Hepatocyte (in vitro differentiated cells): ENCODE measurements at regions not wholly inside any gene's neighbourhood (a gene's known extent, or its start where the extent isn't known, plus 50 kb on each side); places are given as distances from the start of the nearest gene placed in this dataset.

Source experiments
- DNase-seq: peaks from one replicate; pipeline ENCODE4 v3.0.0-alpha.2; 2016; ENCODE audit warnings: low spot score
- H2AFZ ChIP-seq: fragments of 200-600 bp; sonication (generic); 2 replicates; pipeline ENCODE4 v1.6.0; 2016; ENCODE audit warnings: antibody characterized with exemption, mild to moderate bottlenecking
- H3K27ac ChIP-seq: fragments of 200-600 bp; sonication (generic); 2 replicates; pipeline ENCODE4 v1.5.1; 2016; ENCODE audit warnings: mild to moderate bottlenecking
- H3K27me3 ChIP-seq: fragments of 200-600 bp; sonication (generic); 2 replicates; pipeline ENCODE4 v1.6.1; 2016
- H3K36me3 ChIP-seq: fragments of 200-600 bp; sonication (generic); replicated peaks from 2 replicates; pipeline ENCODE4 v1.5.1; 2016; ENCODE audit warnings: low read depth; ENCODE audit not compliant: insufficient read depth
- H3K4me1 ChIP-seq: fragments of 200-600 bp; sonication (generic); 2 replicates; pipeline ENCODE4 v1.5.1; 2016; ENCODE audit warnings: mild to moderate bottlenecking, moderate library complexity; ENCODE audit not compliant: insufficient read depth
- H3K4me2 ChIP-seq: fragments of 200-600 bp; sonication (generic); 2 replicates; pipeline ENCODE4 v1.6.0; 2016
- H3K4me3 ChIP-seq: fragments of 200-600 bp; sonication (generic); 2 replicates; pipeline ENCODE4 v1.5.1; 2016; ENCODE audit warnings: mild to moderate bottlenecking
- H3K79me2 ChIP-seq: fragments of 200-600 bp; sonication (generic); 2 replicates; pipeline ENCODE4 v1.6.0; 2017; ENCODE audit warnings: mild to moderate bottlenecking
- H3K9me2 ChIP-seq: fragments of 200-600 bp; sonication (generic); replicated peaks from 2 replicates; pipeline ENCODE4 v1.6.0; 2017; ENCODE audit warnings: mild to moderate bottlenecking; ENCODE audit not compliant: insufficient read depth
- H3K9me3 ChIP-seq: fragments of 200-600 bp; sonication (generic); 2 replicates; pipeline ENCODE4 v1.5.1; 2016; ENCODE audit warnings: low read depth, mild to moderate bottlenecking
- H4K20me1 ChIP-seq: fragments of 200-600 bp; sonication (generic); 2 replicates; pipeline ENCODE4 v1.6.0; 2016; ENCODE audit warnings: mild to moderate bottlenecking; ENCODE audit not compliant: insufficient read depth, poor library complexity, severe bottlenecking
- EZH2 ChIP-seq: fragments of 200-600 bp; sonication (generic); IDR thresholded peaks from 2 replicates; pipeline ENCODE4 v1.6.1; 2016; ENCODE audit warnings: antibody characterized with exemption, mild to moderate bottlenecking, borderline replicate concordance
- EZH2phosphoT487 ChIP-seq: fragments of 200-600 bp; sonication (generic); IDR thresholded peaks from one replicate; pipeline ENCODE4 v1.6.1; 2018; ENCODE audit warnings: antibody characterized with exemption, mild to moderate bottlenecking, low read depth, moderate library complexity; ENCODE audit not compliant: unreplicated experiment, severe bottlenecking
- WGBS: methylation state at CpG from one replicate; pipeline ENCODE4 v1.1.6; 2016; ENCODE audit warnings: low lambda C conversion rate; ENCODE audit errors: missing lambda C conversion rate; 5-methylcytosine and 5-hydroxymethylcytosine counted together
- TF ChIP-seq, protein P1 (sequence below): fragments of 200-600 bp; sonication (generic); IDR thresholded peaks from 2 replicates; pipeline ENCODE4 v1.5.1; 2016; ENCODE audit warnings: antibody characterized with exemption, mild to moderate bottlenecking; ENCODE audit not compliant: poor library complexity

DNA sequence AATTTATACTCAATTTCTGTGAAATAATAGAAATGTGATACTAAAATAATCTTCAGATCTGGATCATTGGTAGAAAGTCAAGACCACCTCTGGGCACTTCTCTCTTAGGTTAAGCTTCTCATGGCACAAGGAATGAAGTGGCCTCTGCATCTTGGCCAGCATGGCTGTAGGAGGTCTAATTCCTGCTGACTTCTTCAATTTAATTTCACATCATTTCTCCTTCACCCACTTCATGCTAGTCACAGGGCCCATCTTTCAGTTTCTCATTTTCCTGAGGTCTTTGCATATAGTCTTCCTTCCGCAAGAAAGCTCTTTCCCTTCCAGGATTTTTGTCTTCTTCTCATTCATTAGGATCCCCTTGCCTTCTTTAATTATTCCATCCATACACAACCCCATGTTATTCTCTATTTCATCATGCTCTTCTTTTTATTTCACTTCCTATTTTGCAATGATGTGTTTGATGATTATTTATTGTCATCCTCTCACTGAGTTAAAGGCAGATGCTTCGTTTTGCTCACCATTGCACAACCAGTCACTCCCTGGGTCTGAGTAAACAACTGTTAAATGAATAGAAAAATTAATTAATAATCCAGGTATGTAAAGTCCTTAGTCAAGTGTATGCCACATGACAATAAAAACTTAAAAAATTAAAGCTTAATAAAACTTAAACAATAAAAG is 397.4 kb downstream of the SPRY2 start:
- Histone ChIP-seq H3K36me3 (no peaks in the 10 kb centered on the region), H3K27me3 (no peaks in the 10 kb centered on the region), H3K27ac (no peak overlapping the region), H4K20me1 (no peaks in the 10 kb centered on the region), H3K79me2 (no peaks in the 10 kb centered on the region), H2AFZ (no peak overlapping the region), H3K4me1 (no peaks in the 10 kb centered on the region), H3K9me2 (no peaks in the 10 kb centered on the region), H3K9me3 (no peaks in the 10 kb centered on the region), H3K4me3 (no peak overlapping the region), H3K4me2 (no peak overlapping the region)
- WGBS = 92% methylated on average over 2 of the region's 2 CpGs
- no peak for TF ChIP-seq EZH2phosphoT487
- TF ChIP-seq, protein P1, sequence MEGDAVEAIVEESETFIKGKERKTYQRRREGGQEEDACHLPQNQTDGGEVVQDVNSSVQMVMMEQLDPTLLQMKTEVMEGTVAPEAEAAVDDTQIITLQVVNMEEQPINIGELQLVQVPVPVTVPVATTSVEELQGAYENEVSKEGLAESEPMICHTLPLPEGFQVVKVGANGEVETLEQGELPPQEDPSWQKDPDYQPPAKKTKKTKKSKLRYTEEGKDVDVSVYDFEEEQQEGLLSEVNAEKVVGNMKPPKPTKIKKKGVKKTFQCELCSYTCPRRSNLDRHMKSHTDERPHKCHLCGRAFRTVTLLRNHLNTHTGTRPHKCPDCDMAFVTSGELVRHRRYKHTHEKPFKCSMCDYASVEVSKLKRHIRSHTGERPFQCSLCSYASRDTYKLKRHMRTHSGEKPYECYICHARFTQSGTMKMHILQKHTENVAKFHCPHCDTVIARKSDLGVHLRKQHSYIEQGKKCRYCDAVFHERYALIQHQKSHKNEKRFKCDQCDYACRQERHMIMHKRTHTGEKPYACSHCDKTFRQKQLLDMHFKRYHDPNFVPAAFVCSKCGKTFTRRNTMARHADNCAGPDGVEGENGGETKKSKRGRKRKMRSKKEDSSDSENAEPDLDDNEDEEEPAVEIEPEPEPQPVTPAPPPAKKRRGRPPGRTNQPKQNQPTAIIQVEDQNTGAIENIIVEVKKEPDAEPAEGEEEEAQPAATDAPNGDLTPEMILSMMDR = no peak
- no peak for TF ChIP-seq EZH2
- no peak for DNase-seq

DNA sequence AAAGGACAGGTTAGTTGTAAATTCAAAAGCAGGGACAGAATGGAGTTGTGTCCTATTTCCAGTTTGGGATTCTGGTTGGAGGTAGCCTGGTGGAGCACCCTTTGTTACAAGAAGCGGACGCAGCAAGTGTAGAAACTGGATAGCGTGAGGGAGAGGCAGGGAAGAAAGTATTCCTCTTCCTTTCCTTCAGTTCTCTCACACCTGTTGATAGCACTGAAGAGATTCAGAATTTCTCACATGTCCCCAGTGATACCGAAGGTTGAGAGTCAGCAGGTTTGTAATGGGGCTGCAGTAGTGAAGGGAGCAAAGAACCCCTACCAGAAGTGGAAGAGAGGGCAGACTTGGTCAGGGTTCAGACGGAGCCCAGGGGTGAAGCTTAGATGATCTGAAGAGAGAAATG is 399.2 kb downstream of the SPRY2 start:
- H3K4me3 ChIP-seq = no peak overlapping the region
- TF ChIP-seq EZH2 (no peak), EZH2phosphoT487 (no peak)
- TF ChIP-seq, protein P1 = no peak
- H2AFZ ChIP-seq = no peak overlapping the region
- WGBS = 96% methylated on average over 5 of the region's 5 CpGs
- no peaks in the 10 kb centered on the region for H3K27me3 ChIP-seq
- no peaks in the 10 kb centered on the region for H3K36me3 ChIP-seq
- no peaks in the 10 kb centered on the region for H3K4me1 ChIP-seq
- H3K4me2 ChIP-seq = no peak overlapping the region
- H4K20me1 ChIP-seq = no peaks in the 10 kb centered on the region
- no peak for DNase-seq
- no peak overlapping the region for H3K27ac ChIP-seq
- no peaks in the 10 kb centered on the region for H3K79me2 ChIP-seq
- H3K9me2 ChIP-seq = no peaks in the 10 kb centered on the region
- no peaks in the 10 kb centered on the region for H3K9me3 ChIP-seq

DNA sequence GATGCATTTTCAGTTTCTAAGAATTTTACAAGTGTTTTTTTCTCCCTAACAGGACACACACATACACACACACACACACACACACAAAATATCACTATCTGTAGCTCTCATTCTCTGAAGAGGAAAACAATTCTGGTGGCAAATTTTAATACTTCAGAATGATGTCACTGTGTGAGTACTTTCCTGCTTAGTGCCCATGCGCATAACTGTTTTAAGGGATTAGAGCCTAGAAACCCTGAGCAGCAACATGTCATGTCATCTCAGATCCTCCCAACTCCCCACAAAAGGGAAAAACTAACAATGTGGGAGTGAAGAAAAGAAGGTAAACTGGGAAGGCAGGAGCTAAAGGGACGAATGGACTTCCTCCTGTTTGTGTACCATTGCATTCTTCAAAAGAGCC is 401.2 kb downstream of the SPRY2 start:
- Histone ChIP-seq H3K27me3 (no peaks in the 10 kb centered on the region), H3K79me2 (no peaks in the 10 kb centered on the region), H3K9me3 (no peaks in the 10 kb centered on the region), H4K20me1 (no peaks in the 10 kb centered on the region), H3K9me2 (no peaks in the 10 kb centered on the region), H3K27ac (no peak overlapping the region), H3K4me1 (no peaks in the 10 kb centered on the region), H2AFZ (no peak overlapping the region), H3K36me3 (no peaks in the 10 kb centered on the region), H3K4me2 (no peak overlapping the region), H3K4me3 (no peak overlapping the region)
- 72% methylated on average over 2 of the region's 2 CpGs for WGBS
- no peak for TF ChIP-seq EZH2
- TF ChIP-seq, protein P1 = no peak
- TF ChIP-seq EZH2phosphoT487 = no peak
- DNase-seq = no peak
